Ascending aorta (tissue), 2 donors: ENCODE measurements at regions not wholly inside any gene's neighbourhood (a gene's known extent, or its start where the extent isn't known, plus 50 kb on each side); places are given as distances from the start of the nearest gene placed in this dataset.
"Not testable (repeated sequence)": the region's sequence is repeated elsewhere in the genome, so short reads cannot be mapped to it uniquely, and the experiment has no call there.

Experiments
- DNase-seq, 2 donors: peaks; one replicate each; pipeline ENCODE4 v3.0.0-alpha.2; 2019; ENCODE audit warnings: low spot score in 2 of 2
- H3K27ac ChIP-seq, 2 donors: fragments of 200-600 bp; sonication (generic); one replicate each; pipeline ENCODE4 v1.5.1; 2016 to 2017; ENCODE audit warnings: mild to moderate bottlenecking in 1 of 2
- H3K27me3 ChIP-seq: fragments of 200-600 bp; sonication (generic); one replicate; pipeline ENCODE4 v1.5.1; 2017
- H3K36me3 ChIP-seq, 2 donors: fragments of 200-600 bp; sonication (generic); one replicate each; pipeline ENCODE4 v1.5.1; 2016
- H3K4me1 ChIP-seq, 2 donors: fragments of 200-600 bp; sonication (generic); one replicate each; pipeline ENCODE4 v1.5.1; 2016 to 2017; ENCODE audit warnings: mild to moderate bottlenecking in 1 of 2
- H3K4me3 ChIP-seq, 2 donors: fragments of 200-600 bp; sonication (generic); one replicate each; pipeline ENCODE4 v1.5.1; 2016 to 2017; ENCODE audit warnings: mild to moderate bottlenecking in 1 of 2
- H3K9me3 ChIP-seq, 2 donors: fragments of 200-600 bp; sonication (generic); one replicate each; pipeline ENCODE4 v1.5.1; 2016
- intact Hi-C: fragments of 100-400 bp; cut with DNase I; formaldehyde crosslinking; loops from one replicate; pipeline ENCODE4 v1.15.1; 2023
- TF ChIP-seq, protein P1 (sequence below), 3 experiments: fragments of 200-600 bp in 2 of 3; fragments of 450-650 bp in 1 of 3; sonication (generic) in 2 of 3; IDR thresholded peaks; one replicate each; pipeline ENCODE4 v1.5.1; 2016 to 2019; ENCODE audit warnings: antibody characterized with exemption in 3 of 3, mild to moderate bottlenecking in 1 of 3, moderate library complexity in 1 of 3

DNA sequence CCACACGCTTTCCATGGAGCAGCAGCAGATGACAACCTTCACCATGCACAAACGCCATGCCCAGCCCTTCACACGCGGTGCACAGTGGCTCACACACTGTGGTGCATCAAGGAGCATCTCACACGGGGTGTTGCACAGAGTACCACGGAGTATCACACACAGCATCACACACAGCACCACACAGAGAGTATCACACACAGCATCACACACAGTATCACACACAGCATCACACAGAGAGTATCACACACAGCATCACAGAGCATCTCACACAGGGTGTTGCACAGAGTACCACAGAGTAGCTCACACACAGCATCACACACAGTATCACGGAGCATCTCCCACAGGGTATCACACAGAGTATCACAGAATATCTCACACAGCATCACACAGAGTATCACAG is 122.2 kb upstream of the RAB4A start:
- intact Hi-C loops = no loop called here
- no peak for DNase-seq
- no peaks in the 10 kb centered on the region for H3K36me3 ChIP-seq
- no peak overlapping the region for H3K27ac ChIP-seq
- H3K4me3 ChIP-seq = no peak overlapping the region
- TF ChIP-seq, protein P1, sequence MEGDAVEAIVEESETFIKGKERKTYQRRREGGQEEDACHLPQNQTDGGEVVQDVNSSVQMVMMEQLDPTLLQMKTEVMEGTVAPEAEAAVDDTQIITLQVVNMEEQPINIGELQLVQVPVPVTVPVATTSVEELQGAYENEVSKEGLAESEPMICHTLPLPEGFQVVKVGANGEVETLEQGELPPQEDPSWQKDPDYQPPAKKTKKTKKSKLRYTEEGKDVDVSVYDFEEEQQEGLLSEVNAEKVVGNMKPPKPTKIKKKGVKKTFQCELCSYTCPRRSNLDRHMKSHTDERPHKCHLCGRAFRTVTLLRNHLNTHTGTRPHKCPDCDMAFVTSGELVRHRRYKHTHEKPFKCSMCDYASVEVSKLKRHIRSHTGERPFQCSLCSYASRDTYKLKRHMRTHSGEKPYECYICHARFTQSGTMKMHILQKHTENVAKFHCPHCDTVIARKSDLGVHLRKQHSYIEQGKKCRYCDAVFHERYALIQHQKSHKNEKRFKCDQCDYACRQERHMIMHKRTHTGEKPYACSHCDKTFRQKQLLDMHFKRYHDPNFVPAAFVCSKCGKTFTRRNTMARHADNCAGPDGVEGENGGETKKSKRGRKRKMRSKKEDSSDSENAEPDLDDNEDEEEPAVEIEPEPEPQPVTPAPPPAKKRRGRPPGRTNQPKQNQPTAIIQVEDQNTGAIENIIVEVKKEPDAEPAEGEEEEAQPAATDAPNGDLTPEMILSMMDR (IDR thresholded peaks at IDR 0.05) = no peak
- peaks cover 0 to 8% of the 10 kb centered on the region in 2 donors for H3K9me3 ChIP-seq
- no peaks in the 10 kb centered on the region for H3K4me1 ChIP-seq
- no peaks in the 10 kb centered on the region for H3K27me3 ChIP-seq

DNA sequence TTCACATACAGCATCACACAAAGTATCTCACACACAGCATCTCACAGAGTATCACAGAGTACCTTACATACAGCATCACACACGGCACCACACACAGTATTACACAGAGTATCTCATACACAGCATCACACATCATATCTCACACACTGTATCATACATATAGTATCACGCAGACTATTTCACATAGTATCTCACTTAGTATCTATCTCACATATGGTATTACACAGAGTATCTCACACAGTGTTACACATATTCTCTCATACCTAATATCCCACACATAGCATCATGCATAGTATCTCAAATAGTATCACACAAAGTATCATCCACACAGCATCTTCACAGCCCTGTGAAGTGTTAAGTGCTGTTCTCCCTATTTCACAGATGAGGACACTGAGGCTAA is 121.5 kb upstream of the RAB4A start:
- no peak for DNase-seq
- H3K27me3 ChIP-seq = no peaks in the 10 kb centered on the region
- no peaks in the 10 kb centered on the region for H3K36me3 ChIP-seq
- peaks cover 0 to 8% of the 10 kb centered on the region in 2 donors for H3K9me3 ChIP-seq
- H3K4me3 ChIP-seq = no peak overlapping the region
- no peak overlapping the region for H3K27ac ChIP-seq
- TF ChIP-seq, protein P1 (IDR thresholded peaks at IDR 0.05) = no peak
- intact Hi-C loops = no loop called here
- H3K4me1 ChIP-seq = no peaks in the 10 kb centered on the region

DNA sequence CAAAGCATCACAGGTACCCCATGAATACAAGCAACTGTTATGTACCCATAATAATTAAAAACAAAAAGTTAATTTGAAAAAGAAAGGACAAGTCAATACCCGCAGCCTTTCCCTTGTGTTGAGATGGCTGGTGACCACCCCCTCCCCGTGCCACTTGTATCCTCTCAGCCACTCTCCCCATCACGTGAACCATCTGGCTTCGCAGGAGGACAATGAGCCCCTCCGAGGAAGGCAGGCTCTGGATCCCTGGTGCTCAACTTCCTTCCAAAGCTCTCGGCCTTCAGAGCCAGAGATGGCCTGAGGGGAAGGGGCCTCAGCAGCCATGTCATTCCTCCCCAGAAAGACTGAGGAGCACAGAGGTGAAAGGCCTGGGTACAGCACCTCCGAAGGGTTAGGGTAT is 120.4 kb upstream of the RAB4A start:
- Histone ChIP-seq H3K4me3 (no peak overlapping the region), H3K27ac (no peak overlapping the region), H3K27me3 (no peaks in the 10 kb centered on the region), H3K36me3 (no peaks in the 10 kb centered on the region), H3K4me1 (no peaks in the 10 kb centered on the region), H3K9me3 (peaks cover 0 to 8% of the 10 kb centered on the region in 2 donors)
- intact Hi-C loops = loop anchor here (5.0 to 10.0 kb wide), 2 partner anchors 113 to 246 kb away; no protein-coding TSS in a partner anchor
- no peak for DNase-seq
- TF ChIP-seq, protein P1 (IDR thresholded peaks at IDR 0.05) = no peak

DNA sequence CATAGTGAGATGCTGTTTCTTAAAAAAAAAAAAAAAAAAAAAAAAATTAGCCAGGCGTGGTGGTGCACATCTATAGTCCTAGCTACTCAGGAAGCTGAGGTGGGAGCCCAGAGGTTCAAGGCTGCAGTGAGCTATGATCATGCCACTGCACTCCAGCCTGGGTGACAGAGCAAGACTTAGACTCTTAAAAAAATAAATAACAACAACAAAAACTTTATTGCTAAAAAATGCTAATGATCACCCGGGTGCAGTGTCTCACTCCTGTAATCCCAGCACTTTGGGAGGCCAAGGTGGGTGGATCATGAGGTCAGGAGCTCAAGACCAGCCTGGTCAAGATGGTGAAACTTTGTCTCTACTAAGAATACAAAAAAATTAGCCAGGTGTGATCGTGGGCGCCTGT is 119.5 kb upstream of the RAB4A start:
- H3K27ac ChIP-seq, H3K4me1 ChIP-seq, H3K4me3 ChIP-seq, DNase-seq, H3K36me3 ChIP-seq, H3K9me3 ChIP-seq, H3K27me3 ChIP-seq: not testable (repeated sequence)
- intact Hi-C loops = loop anchor here (5.0 to 10.0 kb wide), 2 partner anchors 114 to 247 kb away; no protein-coding TSS in a partner anchor

DNA sequence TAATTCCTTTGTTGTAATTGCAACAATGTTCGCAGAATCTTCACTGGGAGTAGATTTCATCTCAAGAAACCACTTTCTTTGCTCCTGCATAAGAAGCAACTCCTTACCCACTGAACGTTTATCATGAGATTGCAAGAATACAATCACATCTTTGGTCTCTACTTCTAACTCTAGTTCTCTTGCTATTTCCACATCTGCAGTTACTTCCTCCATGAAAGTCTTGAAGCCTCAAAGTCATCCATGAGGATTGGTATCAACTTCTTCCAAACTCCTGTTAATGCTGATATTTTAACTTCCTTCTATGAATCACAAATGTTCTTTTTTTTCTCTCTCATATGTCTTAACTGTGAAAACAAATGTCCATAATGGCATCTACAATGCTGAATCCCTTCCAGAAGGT is 118.6 kb upstream of the RAB4A start:
- TF ChIP-seq, protein P1 (IDR thresholded peaks at IDR 0.05) = no peak
- Histone ChIP-seq H3K27me3 (no peaks in the 10 kb centered on the region), H3K27ac (no peak overlapping the region), H3K9me3 (peaks cover 0 to 8% of the 10 kb centered on the region in 2 donors), H3K36me3 (no peaks in the 10 kb centered on the region), H3K4me3 (no peak overlapping the region), H3K4me1 (peaks cover 0 to 12% of the 10 kb centered on the region in 2 donors)
- intact Hi-C loops = loop anchor here (5.0 to 10.0 kb wide), 2 partner anchors 115 to 248 kb away; no protein-coding TSS in a partner anchor
- DNase-seq = no peak

DNA sequence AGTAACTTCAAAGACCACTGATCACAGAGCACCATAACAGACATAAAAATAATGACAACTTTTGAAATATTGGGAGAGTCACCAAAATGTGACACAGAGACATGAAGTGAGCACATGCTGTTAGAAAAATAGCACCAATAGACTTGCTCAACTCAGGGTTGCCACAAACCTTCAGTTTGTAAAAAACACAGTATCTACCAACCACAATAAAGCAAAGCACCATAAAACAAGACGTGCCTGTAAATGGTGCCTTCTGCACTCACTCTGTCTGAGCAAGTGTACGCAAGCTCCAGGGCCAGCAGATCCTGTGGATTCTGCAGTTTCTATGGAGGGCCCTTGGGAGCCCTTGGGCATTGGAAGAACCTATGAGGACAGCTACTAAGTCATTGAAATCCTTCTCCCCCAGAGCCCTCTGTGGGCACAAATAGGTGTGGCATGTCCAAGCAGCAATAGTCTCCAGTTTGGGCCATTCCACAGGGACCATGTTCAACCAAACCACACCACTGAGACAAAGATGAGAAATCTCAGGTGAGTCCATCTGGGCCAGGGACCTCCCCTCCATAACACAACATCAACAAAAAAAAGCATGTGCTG is 116.9 kb upstream of the RAB4A start:
- TF ChIP-seq, protein P1 (IDR thresholded peaks at IDR 0.05) = no peak
- H3K9me3 ChIP-seq = peaks cover 0 to 8% of the 10 kb centered on the region in 2 donors
- H3K36me3 ChIP-seq = no peaks in the 10 kb centered on the region
- H3K4me3 ChIP-seq = no peak overlapping the region
- peaks cover 0 to 12% of the 10 kb centered on the region in 2 donors for H3K4me1 ChIP-seq
- intact Hi-C loops = loop anchor here (5.0 to 10.0 kb wide), 2 partner anchors 117 to 249 kb away; no protein-coding TSS in a partner anchor
- no peaks in the 10 kb centered on the region for H3K27me3 ChIP-seq
- DNase-seq = no peak
- H3K27ac ChIP-seq = no peak overlapping the region
